GM23248 (cell line): ENCODE measurements at regions not wholly inside any gene's neighbourhood (a gene's known extent, or its start where the extent isn't known, plus 50 kb on each side); places are given as distances from the start of the nearest gene placed in this dataset. TPM values are rescaled to one million over a fixed set of nuclear protein-coding genes. Genes with fewer than 3 reads are reported as not detected.

Source experiments
- DNase-seq: peaks from one replicate; pipeline ENCODE4 v3.0.0-alpha.2; 2015
- H2AFZ ChIP-seq: fragments of 200-600 bp; sonication (generic); 2 replicates; pipeline ENCODE4 v1.6.1; 2016; ENCODE audit warnings: antibody characterized with exemption
- H3F3A ChIP-seq: fragments of 200-600 bp; sonication (generic); 2 replicates; pipeline ENCODE4 v1.6.1; 2016; ENCODE audit warnings: mild to moderate bottlenecking, antibody characterized with exemption, mixed run types; ENCODE audit not compliant: insufficient read depth
- H3K27ac ChIP-seq: fragments of 200-600 bp; sonication (generic); 2 replicates; pipeline ENCODE4 v1.5.1; 2016; ENCODE audit warnings: mild to moderate bottlenecking
- H3K27me3 ChIP-seq: fragments of 200-600 bp; sonication (generic); replicated peaks from 2 replicates; pipeline ENCODE4 v1.6.1; 2016; ENCODE audit warnings: mild to moderate bottlenecking; ENCODE audit not compliant: insufficient read depth
- H3K36me3 ChIP-seq: fragments of 200-600 bp; sonication (generic); 2 replicates; pipeline ENCODE4 v1.6.1; 2016; ENCODE audit warnings: low read depth, mild to moderate bottlenecking
- H3K4me1 ChIP-seq: fragments of 200-600 bp; sonication (generic); 2 replicates; pipeline ENCODE4 v1.6.1; 2016; ENCODE audit warnings: mild to moderate bottlenecking; ENCODE audit not compliant: insufficient read depth
- H3K4me2 ChIP-seq: fragments of 200-600 bp; sonication (generic); one replicate; pipeline ENCODE4 v1.6.1; 2016; ENCODE audit warnings: mild to moderate bottlenecking; ENCODE audit not compliant: unreplicated experiment
- H3K4me3 ChIP-seq: fragments of 200-600 bp; sonication (generic); 2 replicates; pipeline ENCODE4 v1.5.1; 2016; ENCODE audit warnings: mild to moderate bottlenecking
- H3K79me2 ChIP-seq: fragments of 200-600 bp; sonication (generic); 2 replicates; pipeline ENCODE4 v1.6.1; 2016; ENCODE audit warnings: mild to moderate bottlenecking; ENCODE audit not compliant: insufficient read depth
- H3K9ac ChIP-seq: fragments of 200-600 bp; sonication (generic); 2 replicates; pipeline ENCODE4 v1.6.1; 2016; ENCODE audit warnings: mild to moderate bottlenecking
- H3K9me2 ChIP-seq: fragments of 200-600 bp; sonication (generic); 2 replicates; pipeline ENCODE4 v1.6.1; 2016; ENCODE audit warnings: mixed run types, mild to moderate bottlenecking, moderate library complexity; ENCODE audit not compliant: insufficient read depth
- H3K9me3 ChIP-seq: fragments of 200-600 bp; sonication (generic); one replicate; pipeline ENCODE4 v1.6.1; 2017; ENCODE audit warnings: low read depth
- H4K20me1 ChIP-seq: fragments of 200-600 bp; sonication (generic); 2 replicates; pipeline ENCODE4 v1.6.0; 2016; ENCODE audit not compliant: insufficient read depth
- EZH2 ChIP-seq: fragments of 200-600 bp; sonication (generic); IDR thresholded peaks from 2 replicates; pipeline ENCODE4 v1.6.1; 2018; ENCODE audit warnings: antibody characterized with exemption, mild to moderate bottlenecking; ENCODE audit not compliant: insufficient read depth, poor library complexity, severe bottlenecking
- EZH2phosphoT487 ChIP-seq: fragments of 200-600 bp; sonication (generic); IDR thresholded peaks from 2 replicates; pipeline ENCODE4 v1.6.1; 2018; ENCODE audit warnings: antibody characterized with exemption, moderate library complexity, mild to moderate bottlenecking, low read depth; ENCODE audit not compliant: insufficient read depth
- WGBS, 2 experiments: methylation state at CpG; one replicate each; pipeline ENCODE4 v1.1.6; 2015 to 2017; ENCODE audit warnings: low lambda C conversion rate in 2 of 2, low coverage in 1 of 2; ENCODE audit errors: missing lambda C conversion rate in 2 of 2; 5-methylcytosine and 5-hydroxymethylcytosine counted together
- in situ Hi-C: fragments of 300-500 bp; cut with MboI; formaldehyde crosslinking; loops from 2 replicates; pipeline ENCODE4 v1.15.0; 2020
- small RNA-seq: library from RNA; depleted of rRNA; stranded (forward); fragments of <200 nt; gene quantifications from one replicate; pipeline ENCODE3, GENCODE V24; 2014; ENCODE audit warnings: low read depth, low replicate concordance

DNA sequence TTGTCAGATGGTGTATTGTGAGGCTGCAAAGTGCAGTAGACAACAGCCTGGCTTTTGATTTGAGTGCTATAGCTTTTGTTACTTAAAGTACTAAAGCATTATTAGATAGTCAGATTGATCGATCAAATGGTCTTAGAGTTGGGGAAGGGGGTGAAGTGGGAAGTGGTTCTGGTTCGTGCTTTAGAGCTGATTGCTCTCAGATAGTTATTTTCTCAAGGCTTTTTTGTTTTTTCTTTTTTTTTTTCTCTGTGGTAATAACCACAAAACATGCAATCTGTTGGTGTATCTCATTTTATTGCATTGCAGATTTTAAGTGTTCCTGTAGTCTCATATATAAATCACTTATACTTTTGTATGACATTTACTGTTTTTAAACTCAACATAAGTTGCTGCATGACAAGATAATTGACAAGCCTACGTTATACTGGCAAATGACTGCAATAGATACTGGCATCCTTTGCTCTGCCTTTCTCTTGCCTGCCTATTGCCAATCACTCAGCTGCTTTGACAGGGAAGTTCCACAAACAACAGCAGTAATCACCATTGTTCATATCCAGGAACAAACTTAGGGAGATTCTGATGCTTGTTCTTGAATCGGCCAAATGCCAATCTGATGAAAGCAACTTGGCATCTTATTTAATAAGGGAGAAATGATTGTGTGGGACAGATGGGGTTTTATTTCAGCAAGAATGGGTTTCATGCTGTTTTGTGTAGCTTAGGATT lies 125.0 kb upstream of the B3GALT2 start:
- Histone ChIP-seq H3K9me3 (no peaks in the 10 kb centered on the region), H3K36me3 (no peaks in the 10 kb centered on the region), H3K27ac (no peak overlapping the region), H2AFZ (no peak overlapping the region), H3K27me3 (no peaks in the 10 kb centered on the region), H3K9me2 (no peaks in the 10 kb centered on the region), H3K9ac (no peak overlapping the region), H3F3A (no peaks in the 10 kb centered on the region), H3K4me2 (no peak overlapping the region), H3K4me1 (no peaks in the 10 kb centered on the region), H3K4me3 (no peak overlapping the region), H3K79me2 (no peaks in the 10 kb centered on the region), H4K20me1 (no peaks in the 10 kb centered on the region)
- TF ChIP-seq EZH2 (no peak), EZH2phosphoT487 (no peak)
- no peak for DNase-seq
- 28% methylated on average over 4 of the region's 4 CpGs for WGBS, 2 experiments
- in situ Hi-C loops = no loop called here

DNA sequence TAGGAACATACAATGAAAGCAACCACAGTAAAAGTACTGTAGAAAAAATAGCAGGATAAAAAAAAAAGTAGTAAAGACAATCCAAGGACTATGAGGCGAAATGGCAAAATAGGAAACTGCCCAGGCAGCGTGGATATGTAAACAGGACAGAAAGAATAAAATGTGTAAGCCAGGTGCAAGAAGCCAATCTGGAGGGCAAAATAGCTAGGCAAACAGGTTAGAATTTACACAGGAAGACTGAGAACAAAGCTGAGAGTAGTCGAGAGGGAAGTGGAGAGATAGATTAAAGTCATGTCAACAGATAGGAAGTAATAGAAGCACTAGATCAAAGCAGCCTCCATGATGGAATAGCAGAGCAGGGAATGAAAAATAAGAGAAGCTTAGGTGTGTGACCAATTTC lies 124.2 kb upstream of the B3GALT2 start:
- H3K9ac ChIP-seq = no peak overlapping the region
- H4K20me1 ChIP-seq = no peaks in the 10 kb centered on the region
- in situ Hi-C loops = no loop called here
- no peaks in the 10 kb centered on the region for H3K27me3 ChIP-seq
- H3K4me3 ChIP-seq = no peak overlapping the region
- no peaks in the 10 kb centered on the region for H3F3A ChIP-seq
- H3K4me1 ChIP-seq = no peaks in the 10 kb centered on the region
- no peaks in the 10 kb centered on the region for H3K36me3 ChIP-seq
- H3K79me2 ChIP-seq = no peaks in the 10 kb centered on the region
- WGBS, 2 experiments = 89 to 95% methylated on average over 3 of the region's 3 CpGs
- H2AFZ ChIP-seq = no peak overlapping the region
- TF ChIP-seq EZH2phosphoT487 = no peak
- TF ChIP-seq EZH2 = no peak
- H3K27ac ChIP-seq = no peak overlapping the region
- H3K9me3 ChIP-seq = no peaks in the 10 kb centered on the region
- no peak overlapping the region for H3K4me2 ChIP-seq
- DNase-seq = no peak
- H3K9me2 ChIP-seq = no peaks in the 10 kb centered on the region

DNA sequence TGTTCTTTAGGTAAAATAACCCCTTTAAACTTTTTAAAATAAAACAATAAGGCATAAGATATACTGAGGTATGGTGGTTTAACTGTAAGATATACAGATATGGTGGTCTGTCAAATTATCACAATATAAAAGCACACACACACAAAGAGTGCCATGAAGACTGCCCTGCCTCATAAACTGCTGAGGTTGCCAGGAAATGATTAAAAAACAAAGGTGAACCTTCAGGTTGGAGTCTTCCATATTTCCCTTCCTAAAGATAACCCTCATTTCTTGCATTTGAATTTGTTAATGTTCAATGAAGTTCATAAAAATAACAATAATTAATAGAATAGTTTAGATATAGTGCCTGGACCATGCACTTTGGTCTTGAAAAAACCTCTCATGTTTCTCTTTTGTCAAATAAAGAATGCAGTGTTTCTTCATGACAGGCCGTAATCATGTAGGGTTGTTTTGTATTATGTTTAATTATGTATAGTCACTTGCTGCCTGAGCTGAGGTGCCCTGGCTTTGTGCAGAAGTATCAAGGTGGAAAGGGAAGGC lies 123.6 kb upstream of the B3GALT2 start:
- WGBS, 2 experiments = 91 to 100% methylated on average over 1 of the region's 1 CpG
- H3K4me2 ChIP-seq = no peak overlapping the region
- H3K4me3 ChIP-seq = no peak overlapping the region
- H3K36me3 ChIP-seq = no peaks in the 10 kb centered on the region
- H3K27ac ChIP-seq = no peak overlapping the region
- H3K9me3 ChIP-seq = no peaks in the 10 kb centered on the region
- no peaks in the 10 kb centered on the region for H3K79me2 ChIP-seq
- no peak for DNase-seq
- no peaks in the 10 kb centered on the region for H3K27me3 ChIP-seq
- no peak overlapping the region for H2AFZ ChIP-seq
- no peaks in the 10 kb centered on the region for H3K9me2 ChIP-seq
- H4K20me1 ChIP-seq = no peaks in the 10 kb centered on the region
- no peak for TF ChIP-seq EZH2phosphoT487
- no peak for TF ChIP-seq EZH2
- H3K4me1 ChIP-seq = no peaks in the 10 kb centered on the region
- H3F3A ChIP-seq = no peaks in the 10 kb centered on the region
- in situ Hi-C loops = no loop called here
- H3K9ac ChIP-seq = no peak overlapping the region

DNA sequence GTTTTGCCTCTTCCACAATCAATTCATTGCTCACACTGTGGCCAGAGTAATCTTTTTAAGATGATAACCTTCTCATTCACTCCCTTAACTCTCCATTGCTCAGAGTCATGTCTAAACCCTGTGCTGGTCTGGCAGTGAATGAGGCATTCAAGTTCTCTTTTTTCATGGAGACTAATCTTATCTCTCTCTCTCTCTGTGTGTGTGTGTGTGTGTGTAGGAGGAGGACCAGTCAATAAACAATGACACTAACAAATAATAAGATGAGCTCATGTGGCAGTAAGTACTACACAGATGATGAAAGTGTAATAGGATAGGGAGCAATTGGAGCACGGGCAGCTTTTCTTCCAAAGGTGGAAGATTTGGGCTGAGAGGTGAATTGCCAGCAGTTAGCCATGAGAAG lies 122.0 kb upstream of the B3GALT2 start:
- in situ Hi-C loops = no loop called here
- TF ChIP-seq EZH2phosphoT487 = no peak
- no peak for TF ChIP-seq EZH2
- no peaks in the 10 kb centered on the region for H3K9me2 ChIP-seq
- no peaks in the 10 kb centered on the region for H3K36me3 ChIP-seq
- no peaks in the 10 kb centered on the region for H3K9me3 ChIP-seq
- H3K4me3 ChIP-seq = no peak overlapping the region
- 68 to 88% methylated on average over 1 of the region's 1 CpG for WGBS, 2 experiments
- H3K9ac ChIP-seq = no peak overlapping the region
- no peak overlapping the region for H2AFZ ChIP-seq
- H3K4me2 ChIP-seq = no peak overlapping the region
- H4K20me1 ChIP-seq = no peaks in the 10 kb centered on the region
- DNase-seq = peak; percentile 4
- no peaks in the 10 kb centered on the region for H3F3A ChIP-seq
- H3K79me2 ChIP-seq = no peaks in the 10 kb centered on the region
- H3K4me1 ChIP-seq = no peaks in the 10 kb centered on the region
- H3K27ac ChIP-seq = no peak overlapping the region
- no peaks in the 10 kb centered on the region for H3K27me3 ChIP-seq

DNA sequence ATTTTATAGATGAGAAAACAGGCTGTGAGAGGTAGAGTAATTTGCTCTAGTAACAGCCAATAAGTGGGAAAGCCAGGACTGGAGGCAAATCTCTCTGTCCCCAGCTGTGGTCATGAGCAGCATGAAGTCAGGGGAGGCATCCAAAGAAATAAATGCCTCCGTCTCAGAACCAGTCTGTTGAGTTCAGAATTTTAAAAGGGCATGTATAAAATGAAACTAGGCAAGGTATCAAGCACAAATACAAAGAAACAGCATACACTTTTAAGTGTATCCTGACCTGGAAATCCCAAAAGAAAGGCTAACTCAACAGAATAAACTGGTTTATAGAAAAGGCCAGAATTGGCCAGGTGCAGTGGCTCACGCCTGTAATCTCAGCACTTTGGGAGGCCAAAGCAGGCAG lies 120.0 kb upstream of the B3GALT2 start:
- no peak overlapping the region for H2AFZ ChIP-seq
- H3K79me2 ChIP-seq = no peaks in the 10 kb centered on the region
- in situ Hi-C loops = no loop called here

More for the DNA sequence above, 120.0 kb upstream of the B3GALT2 start:
- no peaks in the 10 kb centered on the region for H3F3A ChIP-seq
- H3K27me3 ChIP-seq = no peaks in the 10 kb centered on the region
- H3K9ac ChIP-seq = no peak overlapping the region
- no peaks in the 10 kb centered on the region for H4K20me1 ChIP-seq
- H3K36me3 ChIP-seq = no peaks in the 10 kb centered on the region
- no peak overlapping the region for H3K4me3 ChIP-seq
- H3K4me1 ChIP-seq = no peaks in the 10 kb centered on the region
- H3K4me2 ChIP-seq = no peak overlapping the region
- no peak overlapping the region for H3K27ac ChIP-seq
- no peaks in the 10 kb centered on the region for H3K9me2 ChIP-seq
- TF ChIP-seq EZH2phosphoT487 (no peak), EZH2 (no peak)
- 59 to 62% methylated on average over 2 of the region's 2 CpGs for WGBS, 2 experiments
- no peaks in the 10 kb centered on the region for H3K9me3 ChIP-seq
- no peak for DNase-seq

Small RNA genes in the stretch of these regions (small RNA-seq; reads per million reads assigned to genes)
- gene RNU6-983P = not detected
